ENCODE measurements at regions not wholly inside any gene's neighbourhood (a gene's known extent, or its start where the extent isn't known, plus 50 kb on each side); places are given as distances from the start of the nearest gene placed in this dataset.

DNA sequence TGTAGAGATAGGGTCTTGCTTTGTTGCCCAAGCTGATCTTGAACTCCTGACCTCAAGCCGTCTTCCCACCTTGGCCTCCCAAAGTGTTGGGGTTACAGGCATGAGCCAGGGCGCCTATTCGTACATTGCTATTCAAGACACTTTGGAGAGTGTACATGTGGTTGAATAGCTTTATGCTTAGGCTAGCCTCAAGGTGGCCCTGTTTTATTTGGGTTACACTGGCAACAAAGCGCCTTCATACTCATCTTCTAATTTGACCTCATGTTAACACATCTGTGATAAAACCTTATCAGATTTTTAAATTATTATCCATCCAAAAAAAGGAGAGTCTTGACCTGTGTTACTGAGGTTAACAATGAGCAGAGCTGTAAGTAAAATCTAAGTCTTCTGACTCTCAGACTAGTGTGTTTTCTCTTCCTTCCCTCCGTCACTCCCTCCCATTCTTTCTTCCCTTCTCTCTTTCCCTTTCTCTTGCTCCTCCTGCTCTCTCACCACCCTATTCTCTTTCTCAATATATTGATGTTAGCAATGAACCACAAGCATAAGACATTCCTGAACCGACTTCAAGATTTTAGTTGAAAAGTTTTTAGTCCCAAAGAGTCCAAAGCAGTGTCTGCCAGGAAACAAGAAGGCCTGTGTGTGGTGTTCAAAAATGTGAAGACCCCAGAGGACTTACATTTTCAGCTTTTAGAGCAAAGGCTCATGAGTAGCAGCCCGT lies 603.7 kb upstream of the CFAP20DC start:
- DNase-seq (ENCODE audit: low read depth, low spot score), result no peak

DNA sequence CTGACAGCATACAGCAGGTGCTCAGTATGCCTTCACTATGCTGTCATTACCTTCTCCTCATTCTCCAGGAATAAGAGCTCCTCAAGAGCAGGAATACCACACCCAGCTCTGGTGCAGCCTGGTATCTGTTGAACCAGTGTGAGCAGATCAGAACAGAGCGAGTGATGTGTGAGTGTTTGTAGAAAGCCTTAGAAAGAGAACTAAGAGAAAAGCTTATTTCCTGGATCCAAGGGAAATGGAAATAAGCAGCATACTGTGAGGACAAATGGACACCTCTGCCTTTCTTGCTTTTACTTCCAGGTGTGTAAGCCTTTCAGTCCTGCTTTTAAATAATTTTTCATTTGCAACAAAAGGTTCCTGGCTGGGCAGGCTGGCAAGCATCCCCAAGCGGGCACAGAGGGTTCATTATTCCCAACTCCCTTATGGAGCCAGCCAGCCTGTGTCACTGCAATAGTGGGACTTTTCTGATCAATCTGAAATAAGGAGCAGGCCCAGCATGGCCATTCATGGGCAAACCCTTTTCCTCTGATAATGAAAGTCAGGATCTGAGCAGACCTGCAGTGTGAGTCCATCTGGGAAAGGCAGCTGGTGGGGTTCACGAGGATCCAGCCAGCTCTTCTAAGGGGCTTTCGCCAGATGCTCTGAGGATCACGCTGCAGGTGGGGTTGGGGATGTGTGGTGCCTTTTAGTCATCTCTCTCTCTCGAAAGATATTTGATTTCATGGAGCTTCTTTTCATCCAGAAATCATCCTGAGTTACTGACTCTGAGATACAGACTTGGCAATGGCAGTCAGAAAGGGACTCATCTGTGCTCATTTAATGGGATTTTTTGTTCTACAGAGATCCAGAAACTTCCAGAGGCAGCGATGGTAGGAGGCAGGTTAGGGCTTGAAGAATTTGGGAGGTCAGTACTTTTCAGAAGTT lies 594.9 kb upstream of the CFAP20DC start:
- no peak for DNase-seq (ENCODE audit: low read depth, low spot score)

DNA sequence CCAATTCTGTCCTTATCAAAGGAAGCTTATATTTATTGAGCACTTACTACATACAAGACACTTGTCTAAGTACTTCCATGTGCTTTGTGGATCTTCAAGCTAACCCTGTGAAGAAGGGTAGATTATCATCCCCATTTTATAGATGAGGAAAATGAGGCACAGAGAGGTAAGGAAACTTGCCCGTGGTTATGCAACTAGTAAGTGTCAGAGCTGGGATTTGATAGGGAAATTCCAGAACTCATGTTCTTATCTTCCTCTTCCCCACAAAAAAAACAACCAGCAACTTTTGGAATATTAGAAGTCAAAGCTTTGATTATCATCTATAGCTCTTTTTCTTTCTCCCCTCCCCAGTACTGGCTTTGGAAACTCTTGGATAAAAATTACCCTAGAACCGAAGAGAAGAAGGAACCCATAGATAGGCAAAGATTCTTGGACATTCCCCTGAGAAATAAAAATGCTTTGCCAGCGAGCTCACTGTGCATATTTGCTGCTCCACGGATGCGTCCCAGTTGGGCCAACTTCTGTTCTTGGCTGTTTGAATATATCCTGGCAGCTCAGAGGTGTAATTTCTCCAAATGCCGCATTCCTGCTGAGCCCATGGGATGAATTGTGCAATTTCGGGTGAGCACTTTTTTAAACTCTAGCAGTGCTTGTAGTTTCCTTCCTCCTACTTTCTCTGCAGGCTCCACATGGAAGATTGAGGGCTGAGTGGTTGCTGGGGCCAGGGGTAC lies 591.5 kb upstream of the CFAP20DC start:
- peak; percentile 27 for DNase-seq (ENCODE audit: low read depth, low spot score)

DNA sequence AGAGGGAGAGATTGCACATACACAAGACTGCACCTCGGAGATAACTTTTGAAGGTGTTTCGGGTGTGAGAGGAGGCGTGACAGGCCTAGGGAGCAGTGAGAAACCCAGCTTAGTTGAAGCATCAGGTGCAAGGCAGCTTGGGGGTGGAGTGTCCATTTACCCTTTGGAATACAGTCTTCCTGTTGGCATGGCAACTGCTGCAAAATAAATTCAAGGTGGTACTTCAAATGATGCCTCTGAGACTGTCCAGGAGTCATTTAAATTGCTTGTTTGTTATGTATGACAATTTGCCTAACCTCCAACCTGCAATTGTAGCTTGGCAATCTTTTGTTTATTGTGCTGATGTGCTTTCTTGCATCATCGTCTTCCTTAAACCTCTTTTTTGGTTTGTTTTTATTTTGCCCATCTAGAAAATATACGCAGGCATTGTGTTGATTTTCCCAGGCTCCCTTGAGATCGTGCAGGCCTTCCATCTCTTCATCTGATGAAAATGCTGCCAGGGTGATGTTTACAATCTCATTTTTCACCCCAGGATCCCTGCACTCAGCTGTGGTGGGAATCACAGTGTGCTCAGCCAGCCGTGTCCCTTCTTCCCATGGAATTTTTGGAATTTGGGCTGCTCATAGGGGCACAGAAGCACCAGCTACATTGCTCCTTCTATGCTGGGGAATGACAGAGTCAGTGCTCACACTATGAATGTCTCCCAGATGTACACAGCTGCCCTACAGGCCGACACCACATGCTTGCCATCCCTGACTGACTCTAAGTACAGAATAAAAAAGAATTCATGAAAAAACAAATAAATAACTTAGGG lies 583.1 kb upstream of the CFAP20DC start:
- peak; percentile 56 for DNase-seq (ENCODE audit: low read depth, low spot score)

DNA sequence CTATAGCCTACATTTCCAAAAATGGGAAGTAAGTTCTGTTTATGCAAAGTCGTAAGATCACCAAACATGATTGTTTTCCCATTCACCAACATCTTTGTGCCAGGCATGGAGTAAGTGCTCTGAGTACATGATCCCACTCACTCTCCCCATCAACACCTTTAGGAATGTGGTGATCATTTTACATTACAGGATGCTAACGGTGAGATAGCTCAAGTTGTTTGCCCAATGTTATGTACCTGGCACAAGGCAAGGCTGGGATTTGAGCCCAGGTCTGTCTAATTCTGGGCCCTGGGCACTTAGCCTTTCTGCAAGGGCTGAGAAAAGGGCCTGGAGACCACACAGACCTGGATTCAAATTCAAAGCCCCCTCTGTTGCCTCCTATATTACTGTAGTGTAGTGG lies 581.7 kb upstream of the CFAP20DC start:
- DNase-seq (ENCODE audit: low read depth, low spot score), result no peak

DNA sequence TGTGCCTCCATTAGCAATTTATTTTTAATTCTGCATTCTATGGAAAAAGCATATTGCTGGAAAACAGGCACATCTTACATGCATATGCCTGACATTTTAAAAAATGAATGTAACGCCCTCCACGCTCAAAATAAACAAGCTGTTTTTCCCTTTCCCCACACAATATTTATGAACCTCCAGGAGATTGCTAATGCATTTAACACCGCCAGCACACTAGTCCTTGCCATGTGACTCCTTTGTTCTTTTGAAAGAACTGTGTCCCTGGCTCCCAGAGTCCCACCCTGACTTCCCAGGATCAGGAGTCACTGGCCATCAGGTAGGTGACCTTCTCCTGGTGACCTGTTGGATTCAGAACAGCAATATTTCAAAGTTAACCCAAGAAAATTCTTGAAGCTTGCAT lies 571.2 kb upstream of the CFAP20DC start:
- no peak for DNase-seq (ENCODE audit: low read depth, low spot score)

DNA sequence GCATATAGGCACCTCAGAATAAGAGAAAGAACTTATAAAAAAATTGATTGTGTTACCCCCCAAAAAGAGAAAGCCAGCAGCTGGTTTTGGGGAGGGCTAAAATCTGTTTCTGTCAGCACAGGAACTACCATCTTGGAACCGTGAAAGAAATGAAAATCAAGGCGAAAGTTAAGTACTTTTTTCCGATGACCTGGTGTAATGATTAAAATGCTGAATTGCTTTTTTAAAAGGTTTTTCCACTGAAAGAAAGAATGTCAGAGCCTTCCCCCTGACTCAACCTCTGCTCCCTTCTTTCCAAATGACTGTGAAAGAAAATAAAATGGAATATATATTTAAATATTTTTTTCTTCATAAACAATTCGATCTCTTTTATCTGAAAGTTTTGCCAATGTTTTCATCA lies 570.5 kb upstream of the CFAP20DC start:
- DNase-seq (ENCODE audit: low read depth, low spot score), result no peak

DNA sequence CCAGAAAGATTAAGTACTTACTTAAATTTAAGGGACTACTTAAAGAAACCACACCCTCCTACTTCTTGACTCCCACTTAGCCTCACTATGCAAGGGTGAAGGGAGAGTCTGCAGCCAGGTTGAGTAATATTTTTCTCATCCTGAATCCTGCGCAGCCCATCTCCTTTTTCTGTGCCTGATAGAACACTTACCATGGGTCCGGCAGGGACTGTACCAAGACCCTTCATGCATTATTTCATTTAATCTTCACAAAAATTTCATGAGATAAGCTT lies 562.6 kb upstream of the CFAP20DC start:
- DNase-seq (ENCODE audit: low read depth, low spot score), result no peak

DNA sequence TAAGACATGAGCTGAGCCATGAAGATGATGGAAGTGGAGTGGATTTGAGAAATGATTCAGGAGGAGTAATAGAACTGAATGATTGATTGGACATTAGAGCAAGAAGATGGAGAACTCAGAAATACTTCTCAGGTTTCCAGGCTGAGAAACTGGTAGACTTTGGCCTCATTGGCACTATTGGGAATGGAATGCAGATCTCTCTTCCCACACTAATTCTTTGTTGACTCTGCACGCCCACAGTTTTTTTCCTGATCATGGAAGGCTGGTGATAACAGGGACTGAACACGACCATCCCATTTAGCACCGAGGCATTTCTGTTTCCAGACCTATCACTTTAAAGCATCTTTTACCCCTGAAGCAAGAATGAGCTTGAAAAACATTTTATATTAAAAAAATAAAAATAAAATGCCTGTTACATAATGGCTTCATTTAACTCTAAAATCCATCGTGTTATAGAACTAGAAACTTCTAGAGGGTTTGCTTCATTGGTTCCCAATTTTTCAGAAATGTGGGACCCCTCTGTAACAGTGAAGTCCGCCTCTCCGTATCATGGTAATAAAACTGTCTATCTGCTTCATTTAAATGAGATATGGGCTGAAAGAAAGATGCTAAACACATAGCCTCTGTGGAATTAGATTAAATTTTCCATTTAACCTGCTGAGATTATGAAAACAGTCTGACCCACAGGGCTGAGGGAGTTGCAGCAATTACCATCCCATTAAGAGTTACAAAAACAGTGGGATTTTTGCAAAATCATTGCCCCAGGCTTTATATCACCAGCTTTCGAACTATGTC lies 562.0 kb upstream of the CFAP20DC start:
- peak; percentile 11 for DNase-seq (ENCODE audit: low read depth, low spot score)

DNA sequence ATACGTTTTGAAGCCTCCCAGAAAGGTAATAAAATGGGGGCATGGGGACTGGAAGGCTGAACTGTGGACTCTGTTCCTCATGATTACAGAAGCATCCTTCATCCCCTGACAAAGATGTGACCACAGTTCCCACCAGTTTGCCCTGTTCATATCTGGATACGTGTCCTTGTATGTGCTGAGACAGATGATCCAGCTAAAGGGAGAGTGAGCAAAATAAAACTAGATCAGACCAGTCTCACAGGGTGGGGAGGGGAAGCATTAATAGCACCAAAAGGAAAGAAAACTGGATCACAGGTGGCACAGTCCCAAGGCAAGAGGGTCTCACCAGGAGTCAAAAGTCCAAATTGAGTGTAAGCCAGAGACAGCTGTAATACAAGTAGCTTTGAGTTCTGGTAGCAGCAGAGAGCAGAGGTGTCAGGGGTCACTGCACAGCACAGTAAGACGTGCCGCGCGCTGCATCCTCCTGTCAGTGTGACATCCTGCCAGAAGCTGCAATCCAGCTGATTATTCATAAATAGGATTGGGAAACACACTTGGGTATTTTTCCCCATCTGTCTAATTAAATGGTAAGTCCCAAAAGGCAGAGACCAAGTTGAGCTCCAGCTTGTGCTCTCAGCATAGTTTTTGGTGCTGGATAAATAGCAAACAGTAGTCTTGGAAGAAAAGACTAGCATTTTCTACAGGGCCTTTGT lies 560.0 kb upstream of the CFAP20DC start:
- no peak for DNase-seq (ENCODE audit: low read depth, low spot score)

DNA sequence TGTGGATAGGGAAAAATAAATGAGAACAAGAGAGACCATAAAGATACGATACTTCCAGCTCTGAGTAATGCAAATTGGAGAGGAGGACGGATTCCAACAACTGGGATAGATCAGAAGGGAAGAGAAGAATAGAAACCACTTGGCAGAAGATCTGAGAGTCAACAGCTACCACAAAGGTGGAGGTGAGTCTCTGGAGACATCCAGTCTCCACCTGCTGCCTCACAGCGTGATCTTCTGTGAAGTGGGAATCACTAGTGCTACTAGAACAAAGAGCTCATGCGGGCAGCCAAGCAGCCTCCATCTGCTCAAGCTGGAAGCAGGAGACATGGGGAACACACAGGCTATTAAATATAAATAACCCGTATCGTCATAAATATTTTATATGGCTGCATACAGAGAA lies 558.5 kb upstream of the CFAP20DC start:
- no peak for DNase-seq (ENCODE audit: low read depth, low spot score)

DNA sequence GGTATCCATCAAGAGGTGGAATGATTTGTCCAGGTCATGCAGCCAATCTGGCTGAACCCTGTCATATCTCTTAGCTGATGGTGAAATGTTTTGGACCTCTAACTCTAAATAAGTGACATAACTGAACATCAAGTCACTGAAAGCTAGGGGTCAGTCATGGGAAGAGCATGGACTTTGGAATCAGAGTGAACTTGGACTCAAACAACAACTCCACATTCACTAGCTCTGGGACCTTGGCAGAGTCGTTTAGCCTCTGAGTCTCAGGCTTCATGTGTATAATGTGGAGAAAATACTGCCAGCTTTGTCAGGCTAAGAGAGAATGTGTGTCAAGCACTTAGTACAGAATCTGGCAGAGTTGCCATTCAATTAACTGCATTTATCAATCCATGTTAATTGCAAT lies 557.8 kb upstream of the CFAP20DC start:
- DNase-seq (ENCODE audit: low read depth, low spot score), result peak; percentile 9

DNA sequence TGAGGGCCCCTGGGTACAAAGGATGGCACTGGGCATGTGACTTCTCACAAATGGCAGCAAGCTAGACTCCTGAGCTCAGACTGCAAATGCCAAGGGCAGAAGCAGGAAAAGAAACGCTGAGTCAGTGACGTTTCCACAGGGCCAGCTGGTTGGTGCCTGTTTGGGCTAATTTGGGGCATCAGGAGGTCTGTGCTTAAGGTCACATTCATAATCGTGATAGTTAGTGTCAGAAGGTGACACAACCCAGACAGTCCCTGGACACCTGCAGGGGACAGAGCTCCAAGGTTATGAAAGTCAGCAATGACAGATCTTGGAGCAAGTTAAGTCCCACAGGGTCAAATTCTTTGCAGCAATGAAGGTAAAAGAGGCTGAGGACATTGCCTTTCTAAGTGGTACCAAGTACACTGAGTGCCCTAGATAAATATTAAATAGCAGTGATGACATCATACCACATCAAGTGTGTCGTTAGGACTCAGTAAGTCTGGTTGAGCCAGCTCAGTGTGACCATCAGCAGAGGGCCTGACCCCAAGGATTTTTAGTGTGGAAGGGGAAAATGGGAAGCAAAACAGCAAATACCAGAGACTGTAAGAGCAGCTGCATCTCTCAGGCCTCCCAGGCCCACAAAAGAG lies 556.9 kb upstream of the CFAP20DC start:
- DNase-seq (ENCODE audit: low read depth, low spot score), result no peak

DNA sequence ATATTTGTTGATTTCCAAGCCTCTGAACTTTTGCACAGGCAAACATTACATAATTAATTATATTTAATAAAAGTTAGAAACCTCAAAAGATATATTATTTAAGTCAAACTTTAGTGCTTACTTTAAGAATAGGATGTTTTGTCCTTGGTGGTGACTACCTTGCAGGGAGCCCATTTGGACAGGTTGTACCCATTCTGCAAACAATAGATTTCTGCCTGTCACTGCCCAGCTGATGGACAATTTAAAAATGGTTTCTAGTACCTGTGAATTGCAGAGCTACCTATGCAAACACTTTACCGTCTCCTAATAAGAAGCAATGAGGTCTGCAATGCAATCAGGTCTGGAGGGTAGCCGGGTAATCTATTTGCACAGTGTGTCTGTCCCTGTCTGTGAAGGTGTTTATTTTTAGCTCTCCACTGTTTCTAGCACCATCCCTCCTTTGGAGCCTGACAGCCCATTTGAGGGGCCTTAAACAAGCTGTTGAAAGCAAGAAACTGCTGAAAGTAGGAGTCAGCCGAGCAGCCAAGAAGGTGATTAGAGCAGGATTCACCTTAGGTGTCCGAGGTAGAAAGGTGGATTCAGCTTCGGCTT lies 556.2 kb upstream of the CFAP20DC start:
- no peak for DNase-seq (ENCODE audit: low read depth, low spot score)

DNA sequence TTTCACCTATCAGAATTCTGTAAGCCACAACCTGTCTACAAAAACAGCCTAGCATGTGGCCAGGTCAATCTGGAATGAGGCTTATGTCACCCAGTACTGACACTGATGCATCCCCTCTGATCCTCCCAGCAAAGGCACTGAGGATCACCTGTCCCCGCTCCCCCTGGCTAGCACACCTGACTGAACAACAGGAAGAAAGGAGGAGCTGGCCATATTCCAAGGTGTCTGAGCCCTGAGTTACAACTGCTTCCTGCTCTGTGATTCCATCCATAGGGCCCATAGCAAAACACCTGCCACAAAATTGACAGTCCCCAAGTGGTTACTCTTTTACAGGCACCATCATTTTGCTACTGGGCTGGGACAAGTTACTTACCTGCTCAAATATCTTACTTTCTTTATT lies 555.5 kb upstream of the CFAP20DC start:
- no peak for DNase-seq (ENCODE audit: low read depth, low spot score)

DNA sequence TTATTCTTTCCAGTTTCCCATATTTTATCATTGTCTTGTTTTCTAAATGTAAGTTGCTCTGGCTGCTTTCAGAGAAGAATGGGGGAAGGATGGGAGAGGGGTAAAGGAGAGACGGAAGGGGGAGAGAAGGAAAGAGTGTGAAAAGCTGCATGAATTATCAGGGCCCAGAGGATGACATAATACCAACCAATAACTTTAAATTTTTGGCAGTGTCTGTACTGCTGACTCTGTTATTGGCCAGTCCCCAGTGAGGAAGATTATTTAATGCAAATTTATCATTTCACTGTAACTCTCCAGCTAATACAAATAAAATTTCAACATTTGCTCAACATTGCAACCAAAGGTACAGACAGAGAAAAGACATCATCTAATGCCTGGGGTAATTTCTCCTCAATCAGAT lies 551.7 kb upstream of the CFAP20DC start:
- DNase-seq (ENCODE audit: low read depth, low spot score), result no peak

DNA sequence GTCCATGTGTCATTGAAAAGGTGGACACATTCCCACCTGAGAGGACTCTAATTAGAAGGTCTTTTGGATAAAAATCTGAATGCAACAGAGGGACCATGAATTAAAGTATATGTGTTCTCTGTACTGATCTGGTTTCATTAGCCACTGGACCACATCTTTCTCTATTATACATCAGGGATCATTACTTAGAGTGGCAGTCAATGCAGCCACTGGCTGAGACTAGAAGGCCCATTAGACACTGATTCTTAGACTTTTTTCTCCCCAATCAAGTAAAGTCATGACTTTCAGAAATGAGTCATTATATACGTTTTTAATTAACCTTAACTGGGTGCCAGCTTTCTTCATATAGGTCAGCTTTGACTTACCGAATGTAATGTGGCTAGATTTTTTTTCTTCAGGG lies 550.8 kb upstream of the CFAP20DC start:
- DNase-seq (ENCODE audit: low read depth, low spot score), result no peak

DNA sequence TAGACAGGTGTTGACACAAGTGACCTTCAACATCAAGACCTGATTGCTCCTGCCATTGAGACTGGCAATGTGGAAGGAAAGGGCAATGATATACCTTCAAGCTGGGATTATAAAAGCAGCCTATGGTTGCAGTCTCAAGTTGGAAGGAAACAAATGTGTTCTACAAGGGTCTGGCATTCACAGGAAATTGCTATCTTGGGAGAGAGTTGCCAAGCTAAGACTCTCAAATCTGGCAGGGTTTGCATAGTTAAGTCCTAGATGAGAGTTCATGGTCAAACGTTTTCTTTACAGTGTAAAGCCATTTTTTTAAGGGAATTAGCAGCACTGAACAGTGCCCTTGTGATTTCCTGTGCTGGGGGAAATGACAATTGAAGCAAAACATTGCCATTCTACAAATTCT lies 546.9 kb upstream of the CFAP20DC start:
- no peak for DNase-seq (ENCODE audit: low read depth, low spot score)

DNA sequence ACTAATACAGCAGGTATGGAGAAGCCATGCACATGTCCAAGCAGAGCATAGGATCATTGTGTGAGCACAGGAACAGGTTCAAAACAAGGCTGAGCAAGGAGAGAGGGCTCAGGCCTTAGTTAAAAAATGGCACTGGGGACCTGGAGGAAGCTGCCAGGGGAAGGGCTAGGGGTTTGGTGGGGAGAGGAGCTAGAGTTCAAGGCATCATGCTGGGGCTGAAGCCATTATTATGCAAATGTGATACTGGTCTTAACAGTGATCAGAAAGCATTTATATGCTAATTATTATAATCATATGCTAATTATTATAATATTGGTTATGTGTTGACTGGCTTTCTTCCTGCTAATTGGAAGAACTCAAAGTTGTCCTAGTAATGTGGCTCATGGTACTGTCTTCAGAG lies 546.0 kb upstream of the CFAP20DC start:
- no peak for DNase-seq (ENCODE audit: low read depth, low spot score)

DNA sequence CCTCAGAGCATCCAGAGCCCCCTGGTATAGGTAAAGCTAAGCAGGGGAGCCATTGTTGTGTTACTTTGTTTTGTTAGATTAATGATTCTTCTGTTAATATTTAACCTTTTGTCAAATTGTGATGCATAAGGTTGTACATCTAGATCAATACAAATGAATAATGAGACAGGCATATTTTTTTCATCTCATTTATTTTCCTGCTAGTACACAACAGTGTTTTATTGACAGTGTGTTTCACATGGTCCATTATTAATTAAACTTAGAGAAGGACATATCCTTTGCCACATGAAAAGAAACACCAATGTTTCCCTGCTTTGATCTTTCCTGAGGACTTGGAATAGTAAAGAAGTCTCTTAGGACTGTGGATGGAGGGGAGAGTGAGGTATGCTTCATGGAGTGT lies 543.6 kb upstream of the CFAP20DC start:
- DNase-seq (ENCODE audit: low read depth, low spot score), result no peak

All from astrocyte of the hippocampus (primary cell).